ENCODE measurements at regions not wholly inside any gene's neighbourhood (a gene's known extent, or its start where the extent isn't known, plus 50 kb on each side); places are given as distances from the start of the nearest gene placed in this dataset.

- no peak for DNase-seq
Observed at GRCh38 chr18:61727241-61728193, 165.3 kb downstream of the RNF152 start.

- DNase-seq: no peak
Observed at GRCh38 chr18:61724532-61724931, 168.3 kb downstream of the RNF152 start.

- DNase-seq: no peak
Observed at GRCh38 chr18:61722247-61722646, 170.6 kb downstream of the RNF152 start.

GRCh38 chr18:61720496-61720895 is 172.3 kb downstream of the RNF152 start:
- no peak for DNase-seq

- no peak for DNase-seq
Observed at GRCh38 chr18:61719671-61720070, 173.1 kb downstream of the RNF152 start.

- no peak for DNase-seq
Observed at GRCh38 chr18:61718944-61719343, 173.9 kb downstream of the RNF152 start.

- DNase-seq: no peak
Observed at GRCh38 chr18:61714421-61714820, 178.4 kb downstream of the RNF152 start.

- DNase-seq: no peak
Observed at GRCh38 chr18:61713502-61713901, 179.3 kb downstream of the RNF152 start.

GRCh38 chr18:61710082-61710620 is 182.7 kb downstream of the RNF152 start:
- no peak for DNase-seq

GRCh38 chr18:61706276-61706915 is 186.4 kb downstream of the RNF152 start:
- no peak for DNase-seq

GRCh38 chr18:61703508-61703907 is 189.3 kb downstream of the RNF152 start:
- no peak for DNase-seq

- no peak for DNase-seq
Observed at GRCh38 chr18:61702007-61702406, 190.8 kb downstream of the RNF152 start.

- DNase-seq: no peak
Observed at GRCh38 chr18:61699397-61700110, 193.3 kb downstream of the RNF152 start.

- DNase-seq: no peak
Observed at GRCh38 chr18:61697306-61697909, 195.4 kb downstream of the RNF152 start.

GRCh38 chr18:61694236-61694635 is 198.6 kb downstream of the RNF152 start:
- no peak for DNase-seq

- no peak for DNase-seq
Observed at GRCh38 chr18:61690418-61691138, 202.2 kb downstream of the RNF152 start.

GRCh38 chr18:61687317-61687716 is 205.5 kb downstream of the RNF152 start:
- DNase-seq: no peak

GRCh38 chr18:61683856-61684255 is 209.0 kb downstream of the RNF152 start:
- no peak for DNase-seq

GRCh38 chr18:61681065-61681464 is 211.7 kb downstream of the RNF152 start:
- DNase-seq: no peak

GRCh38 chr18:61679836-61680235 is 213.0 kb downstream of the RNF152 start:
- no peak for DNase-seq

GRCh38 chr18:61677435-61677970 is 215.3 kb downstream of the RNF152 start:
- DNase-seq: no peak
